Naive thymus-derived CD4-positive, alpha-beta T cell (primary cell): ENCODE measurements at regions not wholly inside any gene's neighbourhood (a gene's known extent, or its start where the extent isn't known, plus 50 kb on each side); places are given as distances from the start of the nearest gene placed in this dataset.
"Not testable (repeated sequence)": the region's sequence is repeated elsewhere in the genome, so short reads cannot be mapped to it uniquely, and the experiment has no call there.

Source experiments
- ATAC-seq: fragments of 150-1000 bp; cut with Tn5 transposase; 2 replicates; pipeline ENCODE4 v1.10.0; 2021; ENCODE audit warnings: mild to moderate bottlenecking, moderate library complexity
- CTCF ChIA-PET: fragments of 350-600 bp; sonication (Branson Sonifier 250); formaldehyde crosslinking; loops from one replicate; lab custom pipeline; 2021; ENCODE audit warnings: antibody characterized with exemption; lab: Charles Lee
- POLR2A ChIA-PET: fragments of 350-600 bp; sonication (Branson Sonifier 250); formaldehyde crosslinking; loops from one replicate; lab custom pipeline; 2021; ENCODE audit warnings: antibody characterized with exemption, inconsistent platforms; lab: Charles Lee
- DNase-seq, 9 donors: peaks; one replicate each; pipeline versions ENCODE4 v3.0.0 to v3.0.0-alpha.2; 2020 to 2022; ENCODE audit warnings: mixed read lengths in 1 of 9
- H3K27ac ChIP-seq: one replicate; pipeline ENCODE4 v1.7.0; 2013; ENCODE audit warnings: mild to moderate bottlenecking, low read depth, low read length, moderate library complexity
- H3K27me3 ChIP-seq, 2 donors: one replicate each; pipeline ENCODE4 v1.7.0; 2013; ENCODE audit warnings: low read length in 2 of 2, mild to moderate bottlenecking in 2 of 2, moderate library complexity in 2 of 2; ENCODE audit not compliant: control insufficient read depth in 2 of 2, insufficient read depth in 2 of 2
- H3K36me3 ChIP-seq, 3 experiments: 1 replicate in 2 of 3; 2 replicates in 1 of 3; pipeline ENCODE4 v1.7.0; 2013; ENCODE audit warnings: low read length in 3 of 3, mild to moderate bottlenecking in 3 of 3, moderate library complexity in 1 of 3; ENCODE audit not compliant: insufficient read depth in 3 of 3, control insufficient read depth in 2 of 3
- H3K4me1 ChIP-seq, 2 donors: one replicate each; pipeline ENCODE4 v1.7.0; 2013; ENCODE audit warnings: low read length in 2 of 2, mild to moderate bottlenecking in 2 of 2, moderate library complexity in 1 of 2; ENCODE audit not compliant: control insufficient read depth in 2 of 2, insufficient read depth in 2 of 2
- H3K4me3 ChIP-seq: 2 replicates; pipeline ENCODE4 v1.7.0; 2013; ENCODE audit warnings: mild to moderate bottlenecking, low read length
- H3K9me3 ChIP-seq, 3 experiments: 1 replicate in 2 of 3; 2 replicates in 1 of 3; pipeline ENCODE4 v1.7.0; 2013; ENCODE audit warnings: low read length in 3 of 3; ENCODE audit not compliant: control insufficient read depth in 2 of 3
- H3K27ac Mint-ChIP-seq, 9 donors: one replicate each; pipeline ENCODE4 v1.8.0; 2020 to 2022; ENCODE audit warnings: mixed read lengths in 9 of 9, mild to moderate bottlenecking in 8 of 9, moderate library complexity in 5 of 9, inconsistent platforms in 2 of 9
- H3K27me3 Mint-ChIP-seq, 5 donors: one replicate each; pipeline ENCODE4 v1.8.0; 2021 to 2022; ENCODE audit warnings: mixed read lengths in 5 of 5, mild to moderate bottlenecking in 1 of 5
- H3K36me3 Mint-ChIP-seq, 5 donors: one replicate each; pipeline ENCODE4 v1.8.0; 2020 to 2022; ENCODE audit warnings: mixed read lengths in 5 of 5, mild to moderate bottlenecking in 3 of 5, inconsistent platforms in 1 of 5
- H3K4me1 Mint-ChIP-seq, 7 donors: one replicate each; pipeline ENCODE4 v1.8.0; 2020 to 2022; ENCODE audit warnings: mixed read lengths in 7 of 7, mild to moderate bottlenecking in 3 of 7, inconsistent platforms in 1 of 7
- H3K4me3 Mint-ChIP-seq, 10 donors: one replicate each; pipeline ENCODE4 v1.8.0; 2020 to 2022; ENCODE audit warnings: mild to moderate bottlenecking in 10 of 10, mixed read lengths in 10 of 10, moderate library complexity in 6 of 10, inconsistent platforms in 2 of 10
- H3K9me3 Mint-ChIP-seq, 11 donors: one replicate each; pipeline ENCODE4 v1.8.0; 2020 to 2022; ENCODE audit warnings: mixed read lengths in 11 of 11, mild to moderate bottlenecking in 4 of 11, inconsistent platforms in 1 of 11, moderate library complexity in 1 of 11
- intact Hi-C, 2 donors: fragments of 100-400 bp; cut with micrococcal nuclease; formaldehyde crosslinking; loops; one replicate each; pipeline ENCODE4 v1.15.1; 2023

DNA sequence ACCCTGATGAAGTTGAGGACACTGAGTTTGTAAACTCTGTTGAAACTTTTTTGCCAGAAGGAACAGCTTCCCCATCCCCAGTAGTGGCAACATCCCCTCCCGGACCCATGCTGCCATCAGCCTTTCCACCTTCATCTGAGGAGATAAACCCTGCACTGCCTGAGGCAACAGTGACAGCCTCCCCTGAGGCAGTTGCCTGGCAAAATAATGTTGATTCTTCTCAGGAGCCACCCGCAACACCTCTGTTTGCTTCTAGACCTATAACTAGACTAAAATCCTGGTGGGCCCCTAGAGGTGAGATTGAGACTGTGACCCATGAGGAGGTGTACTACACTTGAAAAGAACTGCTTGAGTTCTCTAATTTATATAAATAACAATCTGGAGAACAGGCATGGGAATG, 597.6 kb upstream of the NR3C2 start:
- ATAC-seq, H3K27ac Mint-ChIP-seq, H3K36me3 ChIP-seq, intact Hi-C loops, H3K4me3 Mint-ChIP-seq, DNase-seq, H3K27ac ChIP-seq, POLR2A ChIA-PET, H3K36me3 Mint-ChIP-seq, H3K27me3 ChIP-seq, CTCF ChIA-PET, H3K9me3 ChIP-seq, H3K4me3 ChIP-seq, H3K4me1 ChIP-seq, H3K4me1 Mint-ChIP-seq: not testable (repeated sequence)
- Mint-ChIP-seq H3K9me3 (peaks cover 0 to 40% (median 12%) of the 10 kb centered on the region in 11 donors), H3K27me3 (peaks cover 0 to 10% (median 9%) of the 10 kb centered on the region in 5 donors)

- CTCF ChIA-PET, result no interaction called here
Observed at GRCh38 chr4:149031399-149031798, 589.2 kb upstream of the NR3C2 start.

GRCh38 chr4:149029056-149029651, 586.9 kb upstream of the NR3C2 start:
- no peaks in the 10 kb centered on the region for H3K36me3 ChIP-seq
- ChIA-PET CTCF (no interaction called here), POLR2A (no interaction called here)
- H3K27ac ChIP-seq, result no peak overlapping the region
- intact Hi-C loops, result no loop called here
- no peaks in the 10 kb centered on the region for H3K9me3 Mint-ChIP-seq
- H3K4me3 ChIP-seq, result no peak overlapping the region
- H3K27ac Mint-ChIP-seq, result no peak overlapping the region
- no peak overlapping the region for H3K4me3 Mint-ChIP-seq
- H3K36me3 Mint-ChIP-seq, result no peaks in the 10 kb centered on the region
- no peaks in the 10 kb centered on the region for H3K9me3 ChIP-seq
- H3K4me1 Mint-ChIP-seq, result no peaks in the 10 kb centered on the region
- H3K27me3 Mint-ChIP-seq, result peaks cover 0 to 5% (median 0%) of the 10 kb centered on the region in 5 donors
- ATAC-seq (no peak), DNase-seq (no peak)
- no peaks in the 10 kb centered on the region for H3K4me1 ChIP-seq
- H3K27me3 ChIP-seq, result no peaks in the 10 kb centered on the region

More at GRCh38 chr4:149031399-149031798, 589.2 kb upstream of the NR3C2 start:
- peaks cover 0 to 3% (median 0%) of the 10 kb centered on the region in 11 donors for H3K9me3 Mint-ChIP-seq
- no peaks in the 10 kb centered on the region for H3K27me3 ChIP-seq
- H3K27me3 Mint-ChIP-seq, result peaks cover 0 to 5% (median 4%) of the 10 kb centered on the region in 5 donors
- no peaks in the 10 kb centered on the region for H3K4me1 ChIP-seq
- no peaks in the 10 kb centered on the region for H3K4me1 Mint-ChIP-seq
- no peak overlapping the region for H3K4me3 ChIP-seq
- no peak for DNase-seq
- no peaks in the 10 kb centered on the region for H3K9me3 ChIP-seq
- no peaks in the 10 kb centered on the region for H3K36me3 Mint-ChIP-seq
- H3K27ac ChIP-seq, result no peak overlapping the region
- no peak overlapping the region for H3K4me3 Mint-ChIP-seq
- no peak overlapping the region for H3K27ac Mint-ChIP-seq
- intact Hi-C loops, result no loop called here
- POLR2A ChIA-PET, result no interaction called here
- no peaks in the 10 kb centered on the region for H3K36me3 ChIP-seq
- no peak for ATAC-seq

- Mint-ChIP-seq H3K27ac (no peak overlapping the region), H3K27me3 (peaks cover 0 to 5% (median 0%) of the 10 kb centered on the region in 5 donors), H3K9me3 (no peaks in the 10 kb centered on the region), H3K36me3 (no peaks in the 10 kb centered on the region), H3K4me3 (no peak overlapping the region), H3K4me1 (no peaks in the 10 kb centered on the region)
- Histone ChIP-seq H3K4me3 (no peak overlapping the region), H3K27me3 (no peaks in the 10 kb centered on the region), H3K27ac (no peak overlapping the region), H3K9me3 (no peaks in the 10 kb centered on the region), H3K36me3 (no peaks in the 10 kb centered on the region), H3K4me1 (no peaks in the 10 kb centered on the region)
- intact Hi-C loops, result no loop called here
- CTCF ChIA-PET, result no interaction called here
- no peak for ATAC-seq
- POLR2A ChIA-PET, result no interaction called here
- DNase-seq, result no peak
Observed at GRCh38 chr4:149026696-149027095, 584.5 kb upstream of the NR3C2 start.

- intact Hi-C loops, result no loop called here
- CTCF ChIA-PET, result no interaction called here
- H3K36me3 Mint-ChIP-seq, result no peaks in the 10 kb centered on the region
- Histone ChIP-seq H3K4me3 (no peak overlapping the region), H3K9me3 (no peaks in the 10 kb centered on the region), H3K27ac (no peak overlapping the region), H3K36me3 (no peaks in the 10 kb centered on the region), H3K4me1 (no peaks in the 10 kb centered on the region), H3K27me3 (no peaks in the 10 kb centered on the region)
- H3K9me3 Mint-ChIP-seq, result peaks cover 0 to 7% (median 0%) of the 10 kb centered on the region in 11 donors
- POLR2A ChIA-PET, result no interaction called here
- H3K4me3 Mint-ChIP-seq, result no peak overlapping the region
- no peak for DNase-seq
- H3K4me1 Mint-ChIP-seq, result no peaks in the 10 kb centered on the region
- no peak overlapping the region for H3K27ac Mint-ChIP-seq
- no peak for ATAC-seq
- H3K27me3 Mint-ChIP-seq, result peaks cover 0 to 21% (median 5%) of the 10 kb centered on the region in 5 donors
Observed at GRCh38 chr4:149017002-149017734, 575.0 kb upstream of the NR3C2 start.

DNA sequence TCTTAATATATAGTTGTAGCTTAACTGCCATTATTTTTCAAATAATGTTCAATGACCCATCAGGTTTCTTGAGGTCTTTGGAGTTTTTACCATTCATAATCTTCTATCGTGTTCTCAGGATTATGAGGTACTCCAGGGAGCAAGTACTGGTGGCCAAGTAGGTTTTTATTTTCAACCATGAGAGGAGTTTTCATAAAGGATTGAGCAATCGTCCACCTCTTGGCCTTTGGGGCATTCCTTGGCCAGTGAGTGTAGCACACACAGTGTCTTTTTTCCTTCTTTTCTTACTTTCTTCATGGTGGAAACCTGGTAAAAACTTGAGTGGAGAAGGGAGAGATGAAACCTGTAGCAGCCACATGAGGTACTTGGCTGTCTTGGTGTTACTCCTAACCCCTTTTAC, 567.0 kb upstream of the NR3C2 start:
- DNase-seq, result no peak
- no peak overlapping the region for H3K4me3 Mint-ChIP-seq
- ATAC-seq, result no peak
- peaks cover 0 to 2% (median 0%) of the 10 kb centered on the region in 11 donors for H3K9me3 Mint-ChIP-seq
- ChIA-PET CTCF (no interaction called here), POLR2A (no interaction called here)
- H3K27ac Mint-ChIP-seq, result no peak overlapping the region
- H3K4me1 Mint-ChIP-seq, result no peaks in the 10 kb centered on the region
- intact Hi-C loops, result no loop called here
- no peaks in the 10 kb centered on the region for H3K36me3 Mint-ChIP-seq
- no peak overlapping the region for H3K27ac ChIP-seq
- peaks cover 0 to 10% (median 5%) of the 10 kb centered on the region in 5 donors for H3K27me3 Mint-ChIP-seq
- no peaks in the 10 kb centered on the region for H3K36me3 ChIP-seq
- no peaks in the 10 kb centered on the region for H3K9me3 ChIP-seq
- H3K27me3 ChIP-seq, result no peaks in the 10 kb centered on the region
- no peak overlapping the region for H3K4me3 ChIP-seq
- H3K4me1 ChIP-seq, result no peaks in the 10 kb centered on the region
